ENCODE measurements at regions not wholly inside any gene's neighbourhood (a gene's known extent, or its start where the extent isn't known, plus 50 kb on each side); places are given as distances from the start of the nearest gene placed in this dataset.

- TF ChIP-seq, protein P1, sequence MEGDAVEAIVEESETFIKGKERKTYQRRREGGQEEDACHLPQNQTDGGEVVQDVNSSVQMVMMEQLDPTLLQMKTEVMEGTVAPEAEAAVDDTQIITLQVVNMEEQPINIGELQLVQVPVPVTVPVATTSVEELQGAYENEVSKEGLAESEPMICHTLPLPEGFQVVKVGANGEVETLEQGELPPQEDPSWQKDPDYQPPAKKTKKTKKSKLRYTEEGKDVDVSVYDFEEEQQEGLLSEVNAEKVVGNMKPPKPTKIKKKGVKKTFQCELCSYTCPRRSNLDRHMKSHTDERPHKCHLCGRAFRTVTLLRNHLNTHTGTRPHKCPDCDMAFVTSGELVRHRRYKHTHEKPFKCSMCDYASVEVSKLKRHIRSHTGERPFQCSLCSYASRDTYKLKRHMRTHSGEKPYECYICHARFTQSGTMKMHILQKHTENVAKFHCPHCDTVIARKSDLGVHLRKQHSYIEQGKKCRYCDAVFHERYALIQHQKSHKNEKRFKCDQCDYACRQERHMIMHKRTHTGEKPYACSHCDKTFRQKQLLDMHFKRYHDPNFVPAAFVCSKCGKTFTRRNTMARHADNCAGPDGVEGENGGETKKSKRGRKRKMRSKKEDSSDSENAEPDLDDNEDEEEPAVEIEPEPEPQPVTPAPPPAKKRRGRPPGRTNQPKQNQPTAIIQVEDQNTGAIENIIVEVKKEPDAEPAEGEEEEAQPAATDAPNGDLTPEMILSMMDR (IDR thresholded peaks at IDR 0.05; ENCODE audit: extremely low read depth, missing control alignments) = no peak
- DNase-seq (ENCODE audit: low spot score) = no peak
Observed at GRCh38 chr1:228863776-228864175, 128.5 kb downstream of the RHOU start.

DNA sequence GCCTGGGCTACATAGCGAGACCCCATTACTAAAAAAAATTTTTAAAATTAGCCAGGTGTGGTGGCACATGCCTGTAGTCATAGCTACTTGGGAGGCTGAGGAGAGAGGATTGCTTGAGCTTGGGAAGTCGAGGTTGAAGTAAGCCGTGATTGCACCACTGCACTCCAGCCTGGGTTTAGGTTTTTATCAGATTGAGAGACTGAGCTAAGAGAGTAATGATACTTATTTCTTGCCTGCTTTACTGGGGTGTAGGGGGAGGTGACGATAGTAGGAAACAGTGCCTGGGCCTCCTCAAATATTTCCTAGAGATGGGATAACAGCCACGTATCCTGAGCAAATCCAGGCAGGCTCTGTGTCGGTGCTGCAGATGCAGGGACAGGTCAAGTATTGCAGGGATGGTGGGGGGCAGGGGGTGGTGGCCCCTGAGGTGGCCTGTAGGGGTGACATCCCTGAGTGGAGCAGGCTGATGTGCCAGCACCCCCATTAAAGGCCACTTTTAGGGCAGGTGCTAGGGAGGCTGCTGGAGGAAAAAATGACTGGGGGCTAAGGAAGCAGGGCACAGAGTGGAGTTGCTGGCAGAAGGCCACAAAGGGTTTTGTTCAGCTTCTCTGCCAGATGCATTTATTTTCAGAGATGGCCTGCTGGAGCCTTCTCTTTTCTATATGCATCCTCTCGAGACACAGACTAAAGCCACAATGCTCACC lies 130.5 kb downstream of the RHOU start:
- TF ChIP-seq, protein P1 (IDR thresholded peaks at IDR 0.05; ENCODE audit: extremely low read depth, missing control alignments) = no peak
- DNase-seq (ENCODE audit: low spot score) = no peak

DNA sequence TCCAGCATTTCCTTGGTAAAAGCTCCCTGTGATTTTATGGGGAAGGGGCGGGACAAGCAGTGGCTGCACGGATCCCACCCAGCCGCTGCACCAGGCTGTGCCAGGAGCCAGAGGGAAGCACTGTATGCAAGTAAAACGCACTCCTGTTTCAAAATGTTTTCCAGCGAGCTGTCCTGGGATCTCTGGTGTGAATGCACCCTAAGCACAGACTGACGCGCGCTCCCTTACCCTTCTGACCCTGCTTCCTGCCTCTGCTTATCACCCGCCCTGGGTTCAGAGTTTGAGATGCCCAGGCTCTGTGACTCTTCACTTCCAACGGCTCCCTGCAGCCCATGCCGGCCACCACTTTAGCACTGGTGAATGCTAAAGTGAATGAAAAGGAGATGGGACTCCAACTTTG lies 131.2 kb downstream of the RHOU start:
- no peak for DNase-seq (ENCODE audit: low spot score)
- TF ChIP-seq, protein P1 (IDR thresholded peaks at IDR 0.05; ENCODE audit: extremely low read depth, missing control alignments) = no peak

- TF ChIP-seq, protein P1 (IDR thresholded peaks at IDR 0.05; ENCODE audit: extremely low read depth, missing control alignments) = no peak
Observed at GRCh38 chr1:228867108-228867950, 132.1 kb downstream of the RHOU start.

GRCh38 chr1:228867951-228868730 lies 132.9 kb downstream of the RHOU start:
- no peak for DNase-seq (ENCODE audit: low spot score)
- TF ChIP-seq, protein P1 (IDR thresholded peaks at IDR 0.05; ENCODE audit: extremely low read depth, missing control alignments) = no peak

More at GRCh38 chr1:228867108-228867950, 132.1 kb downstream of the RHOU start:
- no peak for DNase-seq (ENCODE audit: low spot score)

DNA sequence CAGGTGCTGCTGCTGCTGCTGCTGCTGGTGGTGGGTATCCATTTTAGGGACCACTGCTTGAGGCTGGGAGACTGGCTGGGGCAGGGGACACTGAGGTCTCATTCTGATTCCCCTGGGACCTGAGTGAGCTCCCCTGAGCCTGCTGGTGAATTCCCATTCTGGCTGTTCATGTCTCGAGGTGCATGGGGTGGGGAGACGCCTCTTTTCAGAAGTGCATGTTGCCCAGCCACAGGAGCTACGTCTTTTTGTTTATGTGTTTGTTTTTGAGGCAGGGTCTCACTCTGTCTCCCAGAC lies 133.4 kb downstream of the RHOU start:
- no peak for DNase-seq (ENCODE audit: low spot score)
- TF ChIP-seq, protein P1 (IDR thresholded peaks at IDR 0.05; ENCODE audit: extremely low read depth, missing control alignments) = no peak

Data from GM20000 (cell line).